ENCODE measurements at regions not wholly inside any gene's neighbourhood (a gene's known extent, or its start where the extent isn't known, plus 50 kb on each side); places are given as distances from the start of the nearest gene placed in this dataset.
"Not testable (repeated sequence)": the region's sequence is repeated elsewhere in the genome, so short reads cannot be mapped to it uniquely, and the experiment has no call there.

DNA sequence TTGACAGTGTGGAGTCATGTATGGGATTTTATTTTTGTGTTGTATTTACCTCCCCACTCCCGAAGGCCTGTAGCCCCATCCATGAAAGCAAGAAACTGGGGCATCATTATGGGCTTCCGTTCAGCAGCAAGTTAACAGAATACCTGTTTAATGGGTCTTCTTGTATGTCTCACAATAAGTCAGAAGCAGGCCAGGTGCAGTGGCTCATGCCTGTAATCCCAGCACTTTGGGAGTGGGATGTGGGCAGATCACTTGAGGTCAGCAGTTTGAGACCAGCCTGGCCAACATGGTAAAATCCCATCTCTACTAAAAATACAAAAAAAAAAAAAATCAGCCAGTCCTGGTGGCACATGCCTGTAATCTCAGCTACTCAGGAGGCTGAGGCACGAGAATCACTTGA is 239.7 kb downstream of the SMAD2 start:
- TF ChIP-seq, protein P1, sequence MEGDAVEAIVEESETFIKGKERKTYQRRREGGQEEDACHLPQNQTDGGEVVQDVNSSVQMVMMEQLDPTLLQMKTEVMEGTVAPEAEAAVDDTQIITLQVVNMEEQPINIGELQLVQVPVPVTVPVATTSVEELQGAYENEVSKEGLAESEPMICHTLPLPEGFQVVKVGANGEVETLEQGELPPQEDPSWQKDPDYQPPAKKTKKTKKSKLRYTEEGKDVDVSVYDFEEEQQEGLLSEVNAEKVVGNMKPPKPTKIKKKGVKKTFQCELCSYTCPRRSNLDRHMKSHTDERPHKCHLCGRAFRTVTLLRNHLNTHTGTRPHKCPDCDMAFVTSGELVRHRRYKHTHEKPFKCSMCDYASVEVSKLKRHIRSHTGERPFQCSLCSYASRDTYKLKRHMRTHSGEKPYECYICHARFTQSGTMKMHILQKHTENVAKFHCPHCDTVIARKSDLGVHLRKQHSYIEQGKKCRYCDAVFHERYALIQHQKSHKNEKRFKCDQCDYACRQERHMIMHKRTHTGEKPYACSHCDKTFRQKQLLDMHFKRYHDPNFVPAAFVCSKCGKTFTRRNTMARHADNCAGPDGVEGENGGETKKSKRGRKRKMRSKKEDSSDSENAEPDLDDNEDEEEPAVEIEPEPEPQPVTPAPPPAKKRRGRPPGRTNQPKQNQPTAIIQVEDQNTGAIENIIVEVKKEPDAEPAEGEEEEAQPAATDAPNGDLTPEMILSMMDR (IDR thresholded peaks at IDR 0.05): not testable (repeated sequence)
- not testable (repeated sequence) for TF ChIP-seq SMC3 (IDR thresholded peaks at IDR 0.05); KDM1A (IDR thresholded peaks at IDR 0.05; ENCODE audit: low read depth); POLR2A (IDR thresholded peaks at IDR 0.05; ENCODE audit: low read length); CHD2 (IDR thresholded peaks at IDR 0.05; ENCODE audit: low read length, partially characterized antibody); MYC (IDR thresholded peaks at IDR 0.05; ENCODE audit: borderline replicate concordance, low read length); CBX8 (IDR thresholded peaks at IDR 0.05); ESRRA (IDR thresholded peaks at IDR 0.05; ENCODE audit: borderline replicate concordance, low read length)
- TF ChIP-seq, protein P2, sequence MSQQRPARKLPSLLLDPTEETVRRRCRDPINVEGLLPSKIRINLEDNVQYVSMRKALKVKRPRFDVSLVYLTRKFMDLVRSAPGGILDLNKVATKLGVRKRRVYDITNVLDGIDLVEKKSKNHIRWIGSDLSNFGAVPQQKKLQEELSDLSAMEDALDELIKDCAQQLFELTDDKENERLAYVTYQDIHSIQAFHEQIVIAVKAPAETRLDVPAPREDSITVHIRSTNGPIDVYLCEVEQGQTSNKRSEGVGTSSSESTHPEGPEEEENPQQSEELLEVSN (IDR thresholded peaks at IDR 0.05; ENCODE audit: borderline replicate concordance, low read depth): not testable (repeated sequence)
- TF ChIP-seq, protein P3, sequence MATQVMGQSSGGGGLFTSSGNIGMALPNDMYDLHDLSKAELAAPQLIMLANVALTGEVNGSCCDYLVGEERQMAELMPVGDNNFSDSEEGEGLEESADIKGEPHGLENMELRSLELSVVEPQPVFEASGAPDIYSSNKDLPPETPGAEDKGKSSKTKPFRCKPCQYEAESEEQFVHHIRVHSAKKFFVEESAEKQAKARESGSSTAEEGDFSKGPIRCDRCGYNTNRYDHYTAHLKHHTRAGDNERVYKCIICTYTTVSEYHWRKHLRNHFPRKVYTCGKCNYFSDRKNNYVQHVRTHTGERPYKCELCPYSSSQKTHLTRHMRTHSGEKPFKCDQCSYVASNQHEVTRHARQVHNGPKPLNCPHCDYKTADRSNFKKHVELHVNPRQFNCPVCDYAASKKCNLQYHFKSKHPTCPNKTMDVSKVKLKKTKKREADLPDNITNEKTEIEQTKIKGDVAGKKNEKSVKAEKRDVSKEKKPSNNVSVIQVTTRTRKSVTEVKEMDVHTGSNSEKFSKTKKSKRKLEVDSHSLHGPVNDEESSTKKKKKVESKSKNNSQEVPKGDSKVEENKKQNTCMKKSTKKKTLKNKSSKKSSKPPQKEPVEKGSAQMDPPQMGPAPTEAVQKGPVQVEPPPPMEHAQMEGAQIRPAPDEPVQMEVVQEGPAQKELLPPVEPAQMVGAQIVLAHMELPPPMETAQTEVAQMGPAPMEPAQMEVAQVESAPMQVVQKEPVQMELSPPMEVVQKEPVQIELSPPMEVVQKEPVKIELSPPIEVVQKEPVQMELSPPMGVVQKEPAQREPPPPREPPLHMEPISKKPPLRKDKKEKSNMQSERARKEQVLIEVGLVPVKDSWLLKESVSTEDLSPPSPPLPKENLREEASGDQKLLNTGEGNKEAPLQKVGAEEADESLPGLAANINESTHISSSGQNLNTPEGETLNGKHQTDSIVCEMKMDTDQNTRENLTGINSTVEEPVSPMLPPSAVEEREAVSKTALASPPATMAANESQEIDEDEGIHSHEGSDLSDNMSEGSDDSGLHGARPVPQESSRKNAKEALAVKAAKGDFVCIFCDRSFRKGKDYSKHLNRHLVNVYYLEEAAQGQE (IDR thresholded peaks at IDR 0.05): not testable (repeated sequence)
- TF ChIP-seq, protein P4, sequence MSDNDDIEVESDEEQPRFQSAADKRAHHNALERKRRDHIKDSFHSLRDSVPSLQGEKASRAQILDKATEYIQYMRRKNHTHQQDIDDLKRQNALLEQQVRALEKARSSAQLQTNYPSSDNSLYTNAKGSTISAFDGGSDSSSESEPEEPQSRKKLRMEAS (IDR thresholded peaks at IDR 0.05): not testable (repeated sequence)

All from A549 (cell line).